ENCODE measurements at regions not wholly inside any gene's neighbourhood (a gene's known extent, or its start where the extent isn't known, plus 50 kb on each side); places are given as distances from the start of the nearest gene placed in this dataset.
A peak's percentile ranks its signal among the peaks of the same experiment; 100 is the strongest.

GRCh38 chr3:144109944-144110343, 138.3 kb downstream of the DIPK2A start:
- H3K4me2 ChIP-seq (ENCODE audit: control insufficient read depth, extremely low read depth, insufficient read depth, low read depth, low read length), result no peak overlapping the region
- FAIRE-seq (no peak), DNase-seq (ENCODE audit: low read depth, low spot score) (no peak)
- H3K4me3 ChIP-seq (ENCODE audit: control insufficient read depth in 2 of 3, extremely low read depth in 1 of 3, insufficient read depth in 2 of 3, low read depth in 1 of 3, low read length in 3 of 3), result no peak overlapping the region
- no peaks in the 10 kb centered on the region for H4K20me1 ChIP-seq (ENCODE audit: control insufficient read depth, extremely low read depth, insufficient read depth, low read length)
- H3K36me3 ChIP-seq (ENCODE audit: control insufficient read depth in 2 of 2, extremely low read depth in 1 of 2, insufficient read depth in 2 of 2, low read length in 2 of 2), result no peaks in the 10 kb centered on the region
- H3K9ac ChIP-seq (ENCODE audit: control insufficient read depth, extremely low read depth, insufficient read depth, low read length), result no peak overlapping the region
- no peaks in the 10 kb centered on the region for H3K4me1 ChIP-seq (ENCODE audit: control insufficient read depth, extremely low read depth, insufficient read depth, low read length)
- H3K9me1 ChIP-seq (ENCODE audit: control insufficient read depth, extremely low read depth, insufficient read depth, low read length), result no peaks in the 10 kb centered on the region
- no peaks in the 10 kb centered on the region for H3K9me3 ChIP-seq (ENCODE audit: control insufficient read depth, low read depth, low read length)
- no peak overlapping the region for H3K27ac ChIP-seq (ENCODE audit: control insufficient read depth, insufficient read depth, low read length)
- dilution Hi-C loops (cut with MboI; ENCODE audit: extremely low pct_ligation_motif_present, low sequenced_read_pairs), result no loop called here
- no peak overlapping the region for H2AFZ ChIP-seq (ENCODE audit: control insufficient read depth, low read length)
- no peak for TF ChIP-seq EZH2 (IDR thresholded peaks at IDR 0.05; ENCODE audit: low read length)
- no peak for TF ChIP-seq CTCF (optimal IDR thresholded peaks at IDR 0.05 in 1 of 3, IDR thresholded peaks at IDR 0.05 in 1 of 3, conservative IDR thresholded peaks at IDR 0.05 in 1 of 3; ENCODE audit: extremely low read depth in 1 of 3, insufficient read depth in 2 of 3, low read length in 3 of 3)
- no peaks in the 10 kb centered on the region for H3K27me3 ChIP-seq (ENCODE audit: control insufficient read depth, extremely low read depth, insufficient read depth, low read length)
- H3K79me2 ChIP-seq (ENCODE audit: control insufficient read depth, insufficient read depth, low read length), result no peaks in the 10 kb centered on the region

GRCh38 chr3:144112036-144112435, 140.4 kb downstream of the DIPK2A start:
- Histone ChIP-seq H3K9me3 (ENCODE audit: control insufficient read depth, low read depth, low read length) (no peaks in the 10 kb centered on the region), H3K36me3 (ENCODE audit: control insufficient read depth in 2 of 2, extremely low read depth in 1 of 2, insufficient read depth in 2 of 2, low read length in 2 of 2) (no peaks in the 10 kb centered on the region), H3K79me2 (ENCODE audit: control insufficient read depth, insufficient read depth, low read length) (no peaks in the 10 kb centered on the region), H3K4me3 (ENCODE audit: control insufficient read depth in 2 of 3, extremely low read depth in 1 of 3, insufficient read depth in 2 of 3, low read depth in 1 of 3, low read length in 3 of 3) (no peak overlapping the region), H3K27ac (ENCODE audit: control insufficient read depth, insufficient read depth, low read length) (no peak overlapping the region), H3K9me1 (ENCODE audit: control insufficient read depth, extremely low read depth, insufficient read depth, low read length) (no peaks in the 10 kb centered on the region), H3K9ac (ENCODE audit: control insufficient read depth, extremely low read depth, insufficient read depth, low read length) (no peak overlapping the region), H3K4me2 (ENCODE audit: control insufficient read depth, extremely low read depth, insufficient read depth, low read depth, low read length) (no peak overlapping the region), H4K20me1 (ENCODE audit: control insufficient read depth, extremely low read depth, insufficient read depth, low read length) (no peaks in the 10 kb centered on the region), H3K27me3 (ENCODE audit: control insufficient read depth, extremely low read depth, insufficient read depth, low read length) (no peaks in the 10 kb centered on the region), H2AFZ (ENCODE audit: control insufficient read depth, low read length) (peak overlapping the region; percentile 4), H3K4me1 (ENCODE audit: control insufficient read depth, extremely low read depth, insufficient read depth, low read length) (no peaks in the 10 kb centered on the region)
- FAIRE-seq (no peak), DNase-seq (ENCODE audit: low read depth, low spot score) (no peak)
- dilution Hi-C loops (cut with MboI; ENCODE audit: extremely low pct_ligation_motif_present, low sequenced_read_pairs), result no loop called here
- TF ChIP-seq EZH2 (IDR thresholded peaks at IDR 0.05; ENCODE audit: low read length), result no peak
- no peak for TF ChIP-seq CTCF (optimal IDR thresholded peaks at IDR 0.05 in 1 of 3, IDR thresholded peaks at IDR 0.05 in 1 of 3, conservative IDR thresholded peaks at IDR 0.05 in 1 of 3; ENCODE audit: extremely low read depth in 1 of 3, insufficient read depth in 2 of 3, low read length in 3 of 3)
